SU-DHL-6 (cell line): ENCODE measurements at regions not wholly inside any gene's neighbourhood (a gene's known extent, or its start where the extent isn't known, plus 50 kb on each side); places are given as distances from the start of the nearest gene placed in this dataset.

Experiments used
- H2AFZ ChIP-seq: fragments of 200-600 bp; sonication (generic); 2 replicates; pipeline ENCODE4 v1.6.1; 2014; ENCODE audit warnings: low read depth, mild to moderate bottlenecking, moderate library complexity, mixed read lengths, antibody characterized with exemption, low read length; ENCODE audit not compliant: severe bottlenecking
- H3F3A ChIP-seq: fragments of 200-600 bp; shearing (Covaris generic); 2 replicates; pipeline ENCODE4 v1.6.0; 2016; ENCODE audit warnings: antibody characterized with exemption, mild to moderate bottlenecking; ENCODE audit not compliant: insufficient read depth
- H3K27ac ChIP-seq: fragments of 200-600 bp; sonication (generic); 2 replicates; pipeline ENCODE4 v1.5.1; 2016; ENCODE audit warnings: low read depth, mild to moderate bottlenecking, low read length, moderate library complexity, mixed read lengths
- H3K27me3 ChIP-seq: fragments of 200-600 bp; sonication (generic), shearing (Covaris generic); 2 replicates; pipeline ENCODE4 v1.6.0; 2014; ENCODE audit warnings: mild to moderate bottlenecking, low read length
- H3K36me3 ChIP-seq: fragments of 200-600 bp; sonication (generic); 2 replicates; pipeline ENCODE4 v1.6.1; 2014; ENCODE audit warnings: mild to moderate bottlenecking, low read length, mixed read lengths
- H3K4me2 ChIP-seq: fragments of 300-600, 200-600 bp; shearing (Covaris generic), sonication (generic); 2 replicates; pipeline ENCODE4 v1.6.0; 2014; ENCODE audit warnings: low read length, low read depth, mild to moderate bottlenecking; ENCODE audit not compliant: poor library complexity, severe bottlenecking
- H3K4me3 ChIP-seq: fragments of 200-600 bp; sonication (generic); 2 replicates; pipeline ENCODE4 v1.5.1; 2014; ENCODE audit warnings: antibody characterized with exemption, low read length, mild to moderate bottlenecking, mixed read lengths; ENCODE audit not compliant: insufficient read depth, poor library complexity, severe bottlenecking
- H3K79me2 ChIP-seq: fragments of 200-600 bp; sonication (generic); 2 replicates; pipeline ENCODE4 v1.6.1; 2014; ENCODE audit warnings: mild to moderate bottlenecking, low read length, moderate library complexity; ENCODE audit not compliant: insufficient read depth
- H3K9ac ChIP-seq: fragments of 200-600 bp; sonication (generic); 2 replicates; pipeline ENCODE4 v1.7.0; 2014; ENCODE audit warnings: mild to moderate bottlenecking, low read length
- H3K9me2 ChIP-seq: fragments of 200-600 bp; sonication (generic); replicated peaks from 2 replicates; pipeline ENCODE4 v1.6.1; 2014; ENCODE audit warnings: low read length; ENCODE audit not compliant: insufficient read depth
- H3K9me3 ChIP-seq: fragments of 200-600 bp; sonication (generic); 2 replicates; pipeline ENCODE4 v1.6.1; 2014; ENCODE audit warnings: low read length, mixed read lengths; ENCODE audit not compliant: insufficient read depth
- H4K20me1 ChIP-seq: fragments of 200-600 bp; sonication (generic); 2 replicates; pipeline ENCODE4 v1.6.1; 2014; ENCODE audit warnings: low read depth, mild to moderate bottlenecking, antibody characterized with exemption, low read length, moderate library complexity, mixed read lengths
- CTCF ChIP-seq: fragments of 200-600 bp; sonication (generic); IDR thresholded peaks from one replicate; pipeline ENCODE4 v1.5.1; 2017; ENCODE audit warnings: antibody characterized with exemption, mild to moderate bottlenecking, low read length, moderate library complexity; ENCODE audit not compliant: insufficient read depth, poor library complexity, severe bottlenecking
- EZH2phosphoT487 ChIP-seq: fragments of 200-600 bp; sonication (generic), shearing (Covaris generic); conservative IDR thresholded peaks from 2 replicates; pipeline ENCODE4 v1.6.1; 2018; ENCODE audit warnings: mild to moderate bottlenecking, antibody characterized with exemption, low read length, moderate library complexity, mixed read lengths

GRCh38 chr7:131896165-131896863, 339.9 kb upstream of the PODXL start:
- no peak overlapping the region for H3K4me2 ChIP-seq
- H3F3A ChIP-seq = no peaks in the 10 kb centered on the region
- H4K20me1 ChIP-seq = no peaks in the 10 kb centered on the region
- H3K27ac ChIP-seq = no peak overlapping the region
- TF ChIP-seq CTCF (no peak), EZH2phosphoT487 (no peak)
- H3K9me2 ChIP-seq = no peaks in the 10 kb centered on the region
- no peak overlapping the region for H3K9ac ChIP-seq
- no peaks in the 10 kb centered on the region for H3K79me2 ChIP-seq
- H3K27me3 ChIP-seq = no peaks in the 10 kb centered on the region; the same call in 1 of the 2 replicates
- H2AFZ ChIP-seq = no peak overlapping the region
- H3K9me3 ChIP-seq = no peaks in the 10 kb centered on the region
- H3K36me3 ChIP-seq = no peaks in the 10 kb centered on the region
- no peak overlapping the region for H3K4me3 ChIP-seq

GRCh38 chr7:131895541-131896164, 339.2 kb upstream of the PODXL start:
- H3K79me2 ChIP-seq = no peaks in the 10 kb centered on the region
- H2AFZ ChIP-seq = no peak overlapping the region
- TF ChIP-seq CTCF = no peak
- no peak overlapping the region for H3K4me3 ChIP-seq
- H3K9me3 ChIP-seq = no peaks in the 10 kb centered on the region
- H3K27me3 ChIP-seq = no peaks in the 10 kb centered on the region; the same call in 1 of the 2 replicates
- H3K27ac ChIP-seq = no peak overlapping the region
- H4K20me1 ChIP-seq = no peaks in the 10 kb centered on the region
- H3K9ac ChIP-seq = no peak overlapping the region
- no peak overlapping the region for H3K4me2 ChIP-seq
- H3K9me2 ChIP-seq = no peaks in the 10 kb centered on the region
- H3F3A ChIP-seq = no peaks in the 10 kb centered on the region
- no peaks in the 10 kb centered on the region for H3K36me3 ChIP-seq

- H3K27me3 ChIP-seq = no peaks in the 10 kb centered on the region; the same call in 1 of the 2 replicates
- H2AFZ ChIP-seq = no peak overlapping the region
- no peaks in the 10 kb centered on the region for H3K9me2 ChIP-seq
- H3K4me3 ChIP-seq = no peak overlapping the region
- H3K9ac ChIP-seq = no peak overlapping the region
- H4K20me1 ChIP-seq = no peaks in the 10 kb centered on the region
- no peaks in the 10 kb centered on the region for H3K9me3 ChIP-seq
- no peak overlapping the region for H3K4me2 ChIP-seq
- no peak overlapping the region for H3K27ac ChIP-seq
- no peak for TF ChIP-seq EZH2phosphoT487
- TF ChIP-seq CTCF = no peak
- H3F3A ChIP-seq = no peaks in the 10 kb centered on the region
- no peaks in the 10 kb centered on the region for H3K36me3 ChIP-seq
- H3K79me2 ChIP-seq = no peaks in the 10 kb centered on the region
Measured at GRCh38 chr7:131893631-131894340, 337.4 kb upstream of the PODXL start.
